ENCODE measurements at regions not wholly inside any gene's neighbourhood (a gene's known extent, or its start where the extent isn't known, plus 50 kb on each side); places are given as distances from the start of the nearest gene placed in this dataset.

- Histone ChIP-seq H3K4me1 (ENCODE audit: control insufficient read depth, extremely low read depth, insufficient read depth, low read length) (no peaks in the 10 kb centered on the region), H3K4me2 (ENCODE audit: extremely low read depth, insufficient read depth, low read length) (no peak overlapping the region), H3K27me3 (ENCODE audit: control insufficient read depth, insufficient read depth, low read length) (no peaks in the 10 kb centered on the region), H4K20me1 (ENCODE audit: control insufficient read depth, extremely low read depth, insufficient read depth, low read length) (no peaks in the 10 kb centered on the region), H3K36me3 (ENCODE audit: control insufficient read depth, insufficient read depth, low read length) (no peaks in the 10 kb centered on the region), H3K4me3 (replicated peaks in 1 of 4; ENCODE audit: control extremely low read depth in 1 of 4, insufficient read depth in 1 of 4, low read depth in 3 of 4, low read length in 4 of 4) (no peak overlapping the region), H3K9ac (ENCODE audit: insufficient read depth, low read length) (no peak overlapping the region), H3K9me3 (ENCODE audit: control insufficient read depth, insufficient read depth, low read depth, low read length) (no peaks in the 10 kb centered on the region), H3K79me2 (ENCODE audit: control insufficient read depth, insufficient read depth, low read length) (no peaks in the 10 kb centered on the region), H2AFZ (ENCODE audit: low read length) (no peak overlapping the region), H3K27ac (ENCODE audit: insufficient read depth, low read length) (no peak overlapping the region)
- DNase-seq (ENCODE audit: low read depth in 2 of 2) = no peak
- no peak for TF ChIP-seq CTCF (conservative IDR thresholded peaks at IDR 0.05 in 1 of 2, IDR thresholded peaks at IDR 0.05 in 1 of 2; ENCODE audit: low read depth in 1 of 2, low read length in 2 of 2)
- no peak for TF ChIP-seq EZH2 (IDR thresholded peaks at IDR 0.05; ENCODE audit: low read length, missing control alignments)
Measured at GRCh38 chr11:25876456-25876965, 455.4 kb upstream of the ANO3 start.

GRCh38 chr11:25886036-25886435, 445.9 kb upstream of the ANO3 start:
- no peaks in the 10 kb centered on the region for H3K9me3 ChIP-seq (ENCODE audit: control insufficient read depth, insufficient read depth, low read depth, low read length)
- no peak overlapping the region for H2AFZ ChIP-seq (ENCODE audit: low read length)
- no peak overlapping the region for H3K4me2 ChIP-seq (ENCODE audit: extremely low read depth, insufficient read depth, low read length)
- no peak overlapping the region for H3K9ac ChIP-seq (ENCODE audit: insufficient read depth, low read length)
- no peaks in the 10 kb centered on the region for H3K4me1 ChIP-seq (ENCODE audit: control insufficient read depth, extremely low read depth, insufficient read depth, low read length)
- DNase-seq (ENCODE audit: low read depth in 2 of 2) = no peak
- H3K27me3 ChIP-seq (ENCODE audit: control insufficient read depth, insufficient read depth, low read length) = no peaks in the 10 kb centered on the region
- no peak overlapping the region for H3K27ac ChIP-seq (ENCODE audit: insufficient read depth, low read length)
- H3K79me2 ChIP-seq (ENCODE audit: control insufficient read depth, insufficient read depth, low read length) = no peaks in the 10 kb centered on the region
- H3K4me3 ChIP-seq (replicated peaks in 1 of 4; ENCODE audit: control extremely low read depth in 1 of 4, insufficient read depth in 1 of 4, low read depth in 3 of 4, low read length in 4 of 4) = no peak overlapping the region
- no peaks in the 10 kb centered on the region for H3K36me3 ChIP-seq (ENCODE audit: control insufficient read depth, insufficient read depth, low read length)
- no peaks in the 10 kb centered on the region for H4K20me1 ChIP-seq (ENCODE audit: control insufficient read depth, extremely low read depth, insufficient read depth, low read length)
- TF ChIP-seq EZH2 (IDR thresholded peaks at IDR 0.05; ENCODE audit: low read length, missing control alignments) (no peak), CTCF (conservative IDR thresholded peaks at IDR 0.05 in 1 of 2, IDR thresholded peaks at IDR 0.05 in 1 of 2; ENCODE audit: low read depth in 1 of 2, low read length in 2 of 2) (no peak)

GRCh38 chr11:25890626-25891260, 441.2 kb upstream of the ANO3 start:
- H3K27me3 ChIP-seq (ENCODE audit: control insufficient read depth, insufficient read depth, low read length) = no peaks in the 10 kb centered on the region
- no peak for DNase-seq (ENCODE audit: low read depth in 2 of 2)
- H3K4me2 ChIP-seq (ENCODE audit: extremely low read depth, insufficient read depth, low read length) = no peak overlapping the region
- no peaks in the 10 kb centered on the region for H3K36me3 ChIP-seq (ENCODE audit: control insufficient read depth, insufficient read depth, low read length)
- no peak overlapping the region for H3K9ac ChIP-seq (ENCODE audit: insufficient read depth, low read length)
- H2AFZ ChIP-seq (ENCODE audit: low read length) = no peak overlapping the region
- no peaks in the 10 kb centered on the region for H3K9me3 ChIP-seq (ENCODE audit: control insufficient read depth, insufficient read depth, low read depth, low read length)
- H3K79me2 ChIP-seq (ENCODE audit: control insufficient read depth, insufficient read depth, low read length) = no peaks in the 10 kb centered on the region
- TF ChIP-seq CTCF (conservative IDR thresholded peaks at IDR 0.05 in 1 of 2, IDR thresholded peaks at IDR 0.05 in 1 of 2; ENCODE audit: low read depth in 1 of 2, low read length in 2 of 2) = no peak
- TF ChIP-seq EZH2 (IDR thresholded peaks at IDR 0.05; ENCODE audit: low read length, missing control alignments) = no peak
- H3K4me3 ChIP-seq (replicated peaks in 1 of 4; ENCODE audit: control extremely low read depth in 1 of 4, insufficient read depth in 1 of 4, low read depth in 3 of 4, low read length in 4 of 4) = no peak overlapping the region
- no peaks in the 10 kb centered on the region for H3K4me1 ChIP-seq (ENCODE audit: control insufficient read depth, extremely low read depth, insufficient read depth, low read length)
- H4K20me1 ChIP-seq (ENCODE audit: control insufficient read depth, extremely low read depth, insufficient read depth, low read length) = no peaks in the 10 kb centered on the region
- H3K27ac ChIP-seq (ENCODE audit: insufficient read depth, low read length) = no peak overlapping the region

Data from fibroblast of lung (primary cell).